ENCODE measurements at regions not wholly inside any gene's neighbourhood (a gene's known extent, or its start where the extent isn't known, plus 50 kb on each side); places are given as distances from the start of the nearest gene placed in this dataset.

- no peak for DNase-seq (ENCODE audit: extremely low read depth in 1 of 2, low read depth in 1 of 2)
Measured at GRCh38 chr13:84272877-84273562, 390.7 kb upstream of the SLITRK1 start.

DNA sequence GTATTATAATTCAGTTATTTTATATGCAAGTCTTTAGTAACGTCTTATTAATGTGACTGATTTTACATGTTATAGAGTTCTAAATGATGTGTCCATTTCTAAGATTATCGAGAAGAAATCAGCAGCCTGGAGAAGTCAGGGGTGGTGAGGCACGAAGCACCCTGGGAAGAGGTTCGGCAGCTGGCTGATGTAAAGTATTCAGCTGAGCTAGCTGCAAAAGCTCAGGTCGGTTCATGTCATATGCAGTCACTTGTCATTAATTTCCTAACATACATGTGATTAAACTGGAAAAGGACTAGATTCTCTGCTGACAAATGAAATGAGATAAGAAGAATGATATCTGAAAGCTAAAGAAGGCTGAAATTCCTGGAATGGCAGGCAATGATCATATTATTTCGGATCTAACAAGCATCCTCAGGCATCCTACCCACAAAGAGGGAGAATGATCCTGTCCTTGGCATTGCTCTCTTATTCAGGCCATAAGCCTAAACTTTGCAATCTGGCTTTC is 383.0 kb upstream of the SLITRK1 start:
- no peak for DNase-seq (ENCODE audit: extremely low read depth in 1 of 2, low read depth in 1 of 2)

GRCh38 chr13:84263354-84264069 is 381.2 kb upstream of the SLITRK1 start:
- no peak for DNase-seq (ENCODE audit: extremely low read depth in 1 of 2, low read depth in 1 of 2)

- no peak for DNase-seq (ENCODE audit: extremely low read depth in 1 of 2, low read depth in 1 of 2)
Measured at GRCh38 chr13:84255226-84255797, 373.0 kb upstream of the SLITRK1 start.

- DNase-seq (ENCODE audit: extremely low read depth in 1 of 2, low read depth in 1 of 2) = no peak
Measured at GRCh38 chr13:84249463-84249862, 367.2 kb upstream of the SLITRK1 start.

DNA sequence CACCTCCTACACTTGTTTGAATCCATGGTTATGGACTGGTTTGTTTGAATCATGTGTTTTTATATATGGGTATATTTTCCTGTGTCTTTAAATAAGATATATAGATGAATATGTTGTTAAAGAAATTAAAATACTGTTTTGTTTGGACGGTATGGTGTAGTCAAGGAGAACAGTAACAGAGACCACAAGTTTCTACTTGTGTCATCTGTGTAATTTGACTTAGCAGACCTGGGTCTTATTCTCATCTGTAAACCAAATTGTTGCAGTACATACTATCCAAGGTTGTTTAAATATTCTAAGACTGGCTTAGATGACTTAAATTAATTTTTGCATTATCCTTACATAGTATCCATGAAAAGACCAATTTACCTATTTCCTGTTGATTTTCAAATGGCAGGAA is 361.1 kb upstream of the SLITRK1 start:
- DNase-seq (ENCODE audit: extremely low read depth in 1 of 2, low read depth in 1 of 2) = no peak

DNA sequence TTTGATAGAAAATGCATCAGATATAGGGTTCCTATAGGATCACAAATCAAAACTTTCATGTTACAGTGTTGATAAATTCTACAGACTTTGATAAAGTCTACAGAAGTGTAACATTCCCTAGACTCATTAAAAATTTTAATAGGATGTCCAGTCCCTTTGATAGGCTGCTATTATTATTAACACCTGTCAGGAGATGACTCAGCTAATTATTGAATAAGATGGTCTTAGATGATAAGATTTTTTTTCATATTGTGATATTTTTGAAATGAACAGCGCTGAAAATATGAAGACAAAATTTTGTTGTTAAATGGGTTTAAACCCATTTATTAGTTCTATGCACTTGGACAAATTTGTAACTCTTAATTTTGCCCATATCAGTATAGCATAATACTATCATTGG is 356.8 kb upstream of the SLITRK1 start:
- DNase-seq (ENCODE audit: extremely low read depth in 1 of 2, low read depth in 1 of 2) = no peak

DNA sequence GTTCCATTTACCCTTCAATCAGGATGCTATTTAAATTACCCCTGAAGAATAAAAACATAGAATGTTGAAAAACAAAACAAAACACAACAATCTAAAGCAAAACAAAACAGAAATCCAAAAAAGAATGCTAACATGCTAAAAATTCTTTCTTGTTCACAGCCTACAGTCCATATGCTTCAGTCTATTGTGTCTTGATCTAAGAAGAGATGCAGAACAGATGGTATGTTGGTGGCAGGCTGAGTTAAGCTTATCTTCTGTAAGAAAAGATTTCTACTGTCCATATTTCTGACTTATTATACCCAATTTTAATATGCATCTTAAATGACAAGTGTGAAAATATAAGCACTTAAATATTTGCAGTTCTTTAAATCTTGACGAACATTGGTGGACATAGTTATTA is 356.1 kb upstream of the SLITRK1 start:
- DNase-seq (ENCODE audit: extremely low read depth in 1 of 2, low read depth in 1 of 2) = no peak

DNA sequence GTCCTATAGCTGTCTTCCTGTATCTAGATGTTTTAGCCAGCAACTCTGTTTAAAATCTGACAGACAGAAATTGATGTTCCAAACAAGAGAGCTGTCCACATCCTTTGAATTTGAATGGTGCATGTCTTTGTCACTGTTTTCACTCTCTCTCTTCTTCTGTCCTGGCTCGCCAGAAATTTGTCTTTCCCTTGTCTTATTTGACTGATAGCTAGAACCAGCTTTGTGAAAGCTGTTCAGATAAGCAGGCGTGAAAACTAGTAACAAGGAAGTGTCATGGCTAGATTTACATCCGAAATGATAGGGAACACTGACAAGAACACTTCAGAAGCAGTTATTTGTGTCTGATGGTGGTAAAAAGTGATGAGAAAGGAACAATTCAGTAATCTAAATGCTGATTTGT is 354.9 kb upstream of the SLITRK1 start:
- no peak for DNase-seq (ENCODE audit: extremely low read depth in 1 of 2, low read depth in 1 of 2)

GRCh38 chr13:84234416-84234815 is 352.1 kb upstream of the SLITRK1 start:
- DNase-seq (ENCODE audit: extremely low read depth in 1 of 2, low read depth in 1 of 2) = no peak

- DNase-seq (ENCODE audit: extremely low read depth in 1 of 2, low read depth in 1 of 2) = no peak
Measured at GRCh38 chr13:84230568-84230967, 348.3 kb upstream of the SLITRK1 start.

GRCh38 chr13:84211048-84211447 is 328.8 kb upstream of the SLITRK1 start:
- DNase-seq (ENCODE audit: extremely low read depth in 1 of 2, low read depth in 1 of 2) = no peak

- DNase-seq (ENCODE audit: extremely low read depth in 1 of 2, low read depth in 1 of 2) = no peak
Measured at GRCh38 chr13:84208246-84208910, 326.1 kb upstream of the SLITRK1 start.

GRCh38 chr13:84207509-84207908 is 325.2 kb upstream of the SLITRK1 start:
- no peak for DNase-seq (ENCODE audit: extremely low read depth in 1 of 2, low read depth in 1 of 2)

DNA sequence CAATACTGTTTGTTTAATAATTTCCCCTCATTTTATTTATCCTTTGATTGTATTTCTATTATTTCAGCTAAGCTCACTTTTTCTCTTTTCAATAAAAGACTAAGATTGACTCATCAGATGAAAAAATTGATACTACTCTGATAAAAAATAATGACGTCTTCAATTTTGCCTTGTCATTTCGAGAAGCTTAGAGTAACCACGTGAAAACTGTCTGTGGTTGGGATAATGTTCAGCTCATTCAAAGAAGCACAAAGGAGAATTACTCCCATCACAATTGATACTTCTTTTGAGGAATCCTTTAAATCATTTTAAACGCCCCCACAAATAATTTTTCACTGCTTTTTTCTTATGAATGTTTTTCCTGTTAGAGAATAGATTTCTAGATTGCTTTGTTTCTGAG is 318.7 kb upstream of the SLITRK1 start:
- DNase-seq (ENCODE audit: extremely low read depth in 1 of 2, low read depth in 1 of 2) = no peak

- no peak for DNase-seq (ENCODE audit: extremely low read depth in 1 of 2, low read depth in 1 of 2)
Measured at GRCh38 chr13:84192125-84192524, 309.9 kb upstream of the SLITRK1 start.

DNA sequence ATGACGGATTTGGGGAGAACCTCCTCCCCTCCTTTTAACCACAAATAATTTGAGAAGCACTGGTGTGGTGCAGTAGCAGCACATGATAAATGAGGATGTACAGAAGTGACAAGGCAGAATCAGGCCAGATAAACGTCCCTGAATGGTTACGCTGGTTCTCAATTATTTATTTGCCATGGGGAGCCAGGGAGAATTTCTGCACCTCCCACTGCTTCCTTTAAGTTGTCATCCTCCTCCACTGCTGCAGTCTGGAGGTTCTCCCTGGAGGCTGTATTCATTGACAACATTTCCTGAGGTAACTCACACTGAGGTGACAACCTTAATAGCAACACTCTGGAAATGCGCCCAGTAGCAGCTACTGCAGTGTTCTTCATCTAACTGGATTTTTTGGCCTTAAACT is 308.9 kb upstream of the SLITRK1 start:
- DNase-seq (ENCODE audit: extremely low read depth in 1 of 2, low read depth in 1 of 2) = no peak

- no peak for DNase-seq (ENCODE audit: extremely low read depth in 1 of 2, low read depth in 1 of 2)
Measured at GRCh38 chr13:84187626-84188025, 305.4 kb upstream of the SLITRK1 start.

GRCh38 chr13:84139561-84140158 is 257.4 kb upstream of the SLITRK1 start:
- DNase-seq (ENCODE audit: extremely low read depth in 1 of 2, low read depth in 1 of 2) = no peak

- DNase-seq (ENCODE audit: extremely low read depth in 1 of 2, low read depth in 1 of 2) = peak in 1 of 2 donors; percentile 25
Measured at GRCh38 chr13:84137292-84137691, 255.0 kb upstream of the SLITRK1 start.

GRCh38 chr13:84136582-84136981 is 254.3 kb upstream of the SLITRK1 start:
- DNase-seq (ENCODE audit: extremely low read depth in 1 of 2, low read depth in 1 of 2) = no peak
